ENCODE measurements at regions not wholly inside any gene's neighbourhood (a gene's known extent, or its start where the extent isn't known, plus 50 kb on each side); places are given as distances from the start of the nearest gene placed in this dataset.

- no peak for DNase-seq
These were observed 111.6 kb downstream of the SNX5 start for GRCh38 chr20:17856837-17857605.

GRCh38 chr20:17856024-17856564 lies 112.5 kb downstream of the SNX5 start:
- no peak for DNase-seq

GRCh38 chr20:17854307-17854903 lies 114.2 kb downstream of the SNX5 start:
- DNase-seq: no peak

- DNase-seq: no peak
These were observed 116.3 kb downstream of the SNX5 start for GRCh38 chr20:17852323-17852722.

GRCh38 chr20:17850684-17851026 lies 117.9 kb downstream of the SNX5 start:
- no peak for DNase-seq

- no peak for DNase-seq
These were observed 118.5 kb downstream of the SNX5 start for GRCh38 chr20:17849901-17850683.

- no peak for DNase-seq
These were observed 119.3 kb downstream of the SNX5 start for GRCh38 chr20:17849138-17849900.

- DNase-seq: no peak
These were observed 120.1 kb downstream of the SNX5 start for GRCh38 chr20:17848249-17849048.

- DNase-seq: no peak
These were observed 122.7 kb downstream of the SNX5 start for GRCh38 chr20:17845701-17846475.

GRCh38 chr20:17844549-17845298 lies 123.9 kb downstream of the SNX5 start:
- DNase-seq: no peak

GRCh38 chr20:17844133-17844429 lies 124.5 kb downstream of the SNX5 start:
- no peak for DNase-seq

- DNase-seq: peak; percentile 27
These were observed 125.1 kb downstream of the SNX5 start for GRCh38 chr20:17843246-17844132.

- DNase-seq: no peak
These were observed 126.8 kb downstream of the SNX5 start for GRCh38 chr20:17841751-17842215.

- DNase-seq: no peak
These were observed 128.2 kb downstream of the SNX5 start for GRCh38 chr20:17840423-17840822.

GRCh38 chr20:17838921-17839320 lies 129.7 kb downstream of the SNX5 start:
- no peak for DNase-seq

GRCh38 chr20:17837179-17837578 lies 131.4 kb downstream of the SNX5 start:
- DNase-seq: no peak

- no peak for DNase-seq
These were observed 132.2 kb downstream of the SNX5 start for GRCh38 chr20:17836303-17836861.

- no peak for DNase-seq
These were observed 132.7 kb downstream of the SNX5 start for GRCh38 chr20:17835934-17836300.

GRCh38 chr20:17835240-17835933 lies 133.2 kb downstream of the SNX5 start:
- no peak for DNase-seq
